ENCODE measurements at regions not wholly inside any gene's neighbourhood (a gene's known extent, or its start where the extent isn't known, plus 50 kb on each side); places are given as distances from the start of the nearest gene placed in this dataset.
"Not testable (repeated sequence)": the region's sequence is repeated elsewhere in the genome, so short reads cannot be mapped to it uniquely, and the experiment has no call there.

DNA sequence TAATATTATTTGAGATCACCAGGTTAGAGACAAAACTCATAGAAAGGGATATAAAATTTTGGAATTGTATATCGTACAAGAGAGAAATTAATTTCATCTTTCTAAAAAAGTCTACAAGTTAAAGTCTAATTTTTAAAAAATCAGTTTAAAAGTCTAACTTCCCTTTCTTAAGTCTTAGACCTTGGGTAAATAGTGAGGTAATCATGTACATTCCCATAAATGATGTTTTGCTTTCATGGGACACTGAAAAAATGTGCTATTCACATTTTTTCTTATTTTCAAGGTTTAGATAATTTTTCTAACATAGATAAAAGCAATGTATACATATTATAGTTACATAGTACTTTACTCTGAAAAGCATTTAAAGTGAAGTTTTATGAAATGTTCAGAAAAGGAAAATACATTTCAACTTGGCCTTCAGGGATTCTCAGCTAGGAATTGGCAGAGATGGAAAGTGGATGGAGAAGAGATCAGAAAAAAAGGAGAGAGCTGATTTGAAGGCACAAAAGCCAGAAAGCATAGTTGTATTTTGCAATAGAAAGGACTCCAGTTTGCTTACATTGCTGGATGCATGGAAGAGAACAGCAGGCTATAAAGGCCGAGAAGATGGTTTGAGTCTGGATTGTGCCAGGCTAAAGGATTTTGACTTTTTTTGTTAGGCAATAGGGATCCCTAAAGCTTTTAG is 194.0 kb downstream of the CASP12 start:
- no peak for DNase-seq (ENCODE audit: low read depth)

- peak; percentile 79 for DNase-seq (ENCODE audit: low read depth)
Observed at GRCh38 chr11:104700609-104701008, 197.7 kb downstream of the CASP12 start.

DNA sequence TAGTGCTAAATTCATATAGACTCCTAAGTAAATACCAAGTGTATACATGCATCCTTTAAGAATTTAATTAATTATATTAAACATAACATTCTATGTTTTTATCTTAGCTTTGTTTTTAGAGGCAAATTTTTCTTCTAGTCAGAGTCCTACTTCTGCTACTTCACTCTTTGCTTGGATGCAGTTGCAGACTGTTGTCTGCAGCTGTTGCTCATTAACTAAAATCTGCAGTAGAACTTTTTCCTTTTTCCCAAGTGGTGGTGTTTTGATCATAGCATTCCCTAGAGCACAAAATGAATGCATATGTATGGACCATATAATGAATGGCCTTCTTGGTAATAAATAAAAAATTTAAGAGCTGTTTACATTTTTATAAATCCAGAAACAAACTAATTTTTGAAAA is 198.3 kb downstream of the CASP12 start:
- no peak for DNase-seq (ENCODE audit: low read depth)

- DNase-seq (ENCODE audit: low read depth): no peak
Observed at GRCh38 chr11:104695065-104695463, 203.2 kb downstream of the CASP12 start.

DNA sequence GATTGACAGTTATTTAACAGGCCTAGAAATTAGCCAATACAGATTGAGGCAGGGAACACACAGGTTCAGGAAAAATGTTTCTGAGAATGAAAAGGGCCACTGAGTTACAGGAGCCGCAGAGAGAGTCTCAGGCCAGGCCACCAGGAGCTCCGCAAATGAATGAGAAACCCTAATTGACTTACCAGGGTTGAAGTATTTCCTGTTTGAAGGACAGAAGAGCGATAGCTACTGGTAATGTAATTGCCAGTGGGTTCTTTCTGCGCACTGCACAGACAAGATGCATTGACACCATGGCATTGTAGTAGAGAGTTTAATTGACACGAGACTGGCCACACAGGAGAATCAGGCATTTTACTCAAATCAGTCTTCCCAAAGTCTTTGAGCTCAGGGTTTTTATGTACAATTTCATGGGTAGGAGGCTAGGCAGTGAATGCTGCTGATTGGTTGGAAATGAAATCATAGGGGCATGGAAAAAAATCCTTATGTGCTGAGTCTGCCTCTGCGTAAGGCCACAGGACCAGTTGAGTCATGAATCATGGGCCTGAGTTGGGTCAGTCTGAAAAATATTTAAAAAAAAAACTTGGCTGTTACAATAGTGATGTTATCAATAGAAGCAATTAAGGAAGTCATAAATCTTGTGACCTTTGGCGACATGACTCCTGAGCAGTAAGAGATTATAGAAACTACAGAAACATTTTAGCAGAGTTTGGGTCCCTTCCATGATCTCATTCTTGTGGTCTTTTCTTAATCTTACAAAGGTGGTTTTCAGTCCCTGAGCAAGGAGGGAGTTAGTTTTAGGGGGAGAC is 203.8 kb downstream of the CASP12 start:
- peak; percentile 69 for DNase-seq (ENCODE audit: low read depth)

DNA sequence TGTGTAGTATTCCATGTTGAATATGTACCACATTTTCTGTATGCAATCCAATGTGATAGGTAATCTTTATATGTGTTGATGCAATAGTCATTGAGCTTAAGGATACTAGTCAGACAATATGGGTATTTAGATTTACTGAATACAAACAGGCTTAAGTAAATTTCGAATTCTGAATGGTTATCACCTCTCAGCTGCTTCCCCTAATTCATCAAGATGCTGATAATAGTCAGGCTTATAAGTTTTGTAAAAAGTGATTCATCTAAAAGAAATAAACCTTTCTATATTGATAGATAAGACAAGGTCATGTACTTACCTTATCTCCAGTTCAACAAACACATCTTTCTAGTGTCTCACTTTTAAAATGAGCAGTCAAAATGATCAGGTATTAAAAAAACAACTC is 205.5 kb downstream of the CASP12 start:
- DNase-seq (ENCODE audit: low read depth): no peak

GRCh38 chr11:104691129-104691528 is 207.1 kb downstream of the CASP12 start:
- no peak for DNase-seq (ENCODE audit: low read depth)

DNA sequence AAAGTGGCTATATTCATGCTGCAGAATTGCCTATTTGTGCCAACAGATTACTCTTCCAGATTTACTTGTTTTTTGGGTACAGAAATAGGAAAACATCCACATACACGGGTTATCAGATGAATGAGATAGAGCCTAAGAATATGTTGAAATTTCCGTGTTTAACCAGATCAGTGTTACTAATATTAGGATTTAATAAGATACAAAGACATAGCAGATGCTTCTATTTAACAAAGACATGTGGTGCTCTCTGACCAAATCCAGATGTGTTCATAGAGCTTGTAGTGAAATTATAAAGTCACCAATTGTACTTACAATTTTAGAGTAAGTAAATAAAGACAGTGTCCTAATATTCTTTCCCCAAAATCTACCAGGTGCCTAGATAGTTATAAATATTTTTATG is 208.0 kb downstream of the CASP12 start:
- no peak for DNase-seq (ENCODE audit: low read depth)

GRCh38 chr11:104688731-104689130 is 209.5 kb downstream of the CASP12 start:
- DNase-seq (ENCODE audit: low read depth): no peak

DNA sequence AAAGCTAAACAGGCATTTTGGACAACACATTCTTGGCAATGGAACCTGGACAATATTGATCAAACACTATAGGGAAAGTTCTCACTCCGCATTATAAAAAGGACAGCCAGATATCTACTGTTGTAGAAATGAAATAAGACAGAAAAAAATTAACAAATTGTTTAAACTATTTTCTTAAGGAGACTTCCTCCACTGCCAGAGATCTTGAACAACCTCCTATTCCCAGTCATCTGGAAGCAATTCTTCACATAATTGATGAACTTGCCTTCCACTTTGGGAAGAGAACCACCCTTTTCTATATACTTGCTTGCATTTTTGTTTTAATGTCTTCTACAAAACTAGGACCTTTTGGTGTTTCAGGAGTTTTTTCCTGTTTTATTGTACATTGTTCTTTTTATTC is 216.1 kb downstream of the CASP12 start:
- no peak for DNase-seq (ENCODE audit: low read depth)

GRCh38 chr11:104679258-104679657 is 219.0 kb downstream of the CASP12 start:
- DNase-seq (ENCODE audit: low read depth): no peak

DNA sequence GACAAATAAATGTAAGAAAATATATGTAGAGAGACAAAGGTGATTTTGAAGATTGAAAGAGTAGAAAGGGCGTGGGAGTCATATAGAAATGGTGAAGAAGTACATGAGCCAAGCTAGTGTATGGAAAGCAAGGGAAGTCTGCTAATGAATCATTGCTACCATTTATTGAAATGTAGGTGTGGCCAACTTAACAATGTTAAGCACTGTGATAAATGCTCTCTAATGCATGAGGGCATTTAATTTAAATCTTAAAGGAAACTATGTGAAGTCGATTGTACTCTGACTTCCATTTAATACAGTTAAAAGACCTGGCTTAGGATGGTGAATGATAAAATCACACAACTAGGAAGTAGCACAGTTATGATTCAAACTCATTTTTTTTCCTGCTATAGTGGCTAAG is 219.9 kb downstream of the CASP12 start:
- no peak for DNase-seq (ENCODE audit: low read depth)

DNA sequence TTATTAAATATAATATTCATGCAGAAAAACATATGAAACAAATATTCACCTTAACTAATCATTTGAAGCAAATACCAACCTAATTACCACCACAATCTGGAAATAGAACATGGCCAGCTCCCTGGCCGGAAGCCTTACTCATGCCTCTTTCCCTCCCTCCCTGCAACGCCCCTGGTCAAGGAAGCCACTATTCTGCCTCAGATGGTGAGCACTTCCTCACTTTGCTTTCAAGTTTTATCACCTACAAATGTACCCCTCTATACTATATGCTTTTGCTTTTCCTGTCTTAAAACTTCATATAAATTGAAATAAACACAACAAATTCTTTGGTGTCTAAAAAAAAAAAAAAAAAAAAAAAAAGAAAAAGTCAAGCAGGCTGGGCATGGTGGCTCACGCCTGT is 221.2 kb downstream of the CASP12 start:
- DNase-seq (ENCODE audit: low read depth): not testable (repeated sequence)

- DNase-seq (ENCODE audit: low read depth): no peak
Observed at GRCh38 chr11:104672897-104673296, 225.4 kb downstream of the CASP12 start.

DNA sequence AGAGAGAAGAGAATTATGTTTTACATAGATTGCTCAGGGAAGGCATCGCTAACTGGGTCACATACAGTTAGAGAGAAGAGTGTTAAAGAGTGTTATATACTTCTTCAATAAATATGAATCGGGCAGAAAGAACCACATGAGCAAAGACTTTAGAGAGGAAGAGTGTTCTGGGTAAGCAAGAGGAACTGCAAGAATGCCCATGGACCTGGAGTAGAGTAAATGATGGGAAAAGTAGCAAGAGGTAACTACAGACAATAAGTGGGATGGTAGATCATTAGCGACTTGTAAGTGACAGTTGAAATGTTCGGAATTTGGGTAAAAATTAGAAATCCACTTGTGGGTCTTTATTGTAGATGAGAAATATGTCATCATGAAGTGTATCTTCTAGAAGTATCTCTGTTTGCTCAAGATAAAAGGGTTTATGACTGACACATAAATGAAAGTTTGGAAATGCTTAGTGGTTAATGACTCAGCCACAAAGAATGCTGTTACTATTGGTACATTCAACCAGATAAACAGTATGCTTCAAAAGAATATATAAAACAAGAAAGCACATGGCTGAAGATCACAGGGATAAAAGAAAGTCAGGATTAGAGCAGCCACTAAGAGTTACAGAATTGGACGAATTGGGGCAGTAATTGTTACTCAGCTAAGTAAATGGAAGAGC is 229.3 kb downstream of the CASP12 start:
- peak; percentile 81 for DNase-seq (ENCODE audit: low read depth)

DNA sequence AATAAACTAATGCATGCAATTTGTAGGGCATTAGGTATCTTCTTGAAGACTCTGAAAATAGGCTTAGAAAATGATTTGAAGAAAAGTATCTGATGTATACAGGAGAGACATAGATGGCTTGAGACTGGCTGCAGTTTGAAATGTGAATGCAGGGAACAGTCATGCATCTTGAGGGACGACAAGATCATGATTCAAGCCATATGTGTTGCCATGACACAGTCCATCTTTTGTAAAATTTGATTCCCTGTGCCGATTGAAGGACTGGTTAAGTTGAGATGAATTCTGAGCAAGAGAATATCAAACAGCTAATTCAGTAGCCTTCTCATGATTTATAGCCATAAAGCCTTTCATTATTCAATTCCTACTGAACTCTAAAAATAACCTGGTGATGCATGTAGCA is 231.6 kb downstream of the CASP12 start:
- no peak for DNase-seq (ENCODE audit: low read depth)

- no peak for DNase-seq (ENCODE audit: low read depth)
Observed at GRCh38 chr11:104665641-104666040, 232.6 kb downstream of the CASP12 start.

GRCh38 chr11:104663190-104664140 is 234.8 kb downstream of the CASP12 start:
- DNase-seq (ENCODE audit: low read depth): no peak

DNA sequence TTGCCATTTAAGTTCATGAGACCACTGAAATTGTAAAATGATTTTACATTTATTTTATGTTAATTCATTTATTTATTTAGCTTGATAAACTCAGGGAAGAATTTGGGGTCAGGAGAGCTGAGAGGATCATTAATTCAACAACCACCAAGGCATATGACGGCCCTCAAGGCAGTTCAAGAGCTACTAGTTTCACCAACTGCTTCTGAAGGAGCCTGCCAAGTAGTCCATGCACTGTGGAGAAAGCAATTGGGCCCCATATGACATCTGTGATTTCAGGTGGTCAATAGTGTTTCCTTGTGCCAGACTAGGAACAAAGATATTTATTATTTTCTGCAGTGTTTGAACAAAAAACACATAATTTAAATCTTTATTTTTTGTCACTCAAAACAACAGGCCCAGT is 236.4 kb downstream of the CASP12 start:
- DNase-seq (ENCODE audit: low read depth): no peak

DNA sequence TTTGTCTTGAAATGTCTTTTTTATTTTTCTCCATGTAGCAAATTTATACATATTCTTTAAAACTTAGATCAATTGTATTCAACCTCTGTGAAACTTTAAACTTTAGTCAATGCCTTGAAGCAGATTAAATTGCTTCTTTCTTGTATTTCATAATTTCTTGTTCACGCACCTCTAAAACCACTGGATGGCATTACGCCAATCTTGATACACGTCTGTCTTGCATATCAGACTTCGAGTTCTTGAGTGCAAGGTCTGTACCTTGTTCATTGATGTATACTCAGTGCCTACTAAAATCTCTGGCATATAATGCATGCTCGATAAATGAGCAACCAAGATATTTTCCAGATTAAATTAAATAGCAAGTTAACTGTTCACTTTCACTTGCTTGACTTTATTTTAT is 236.8 kb downstream of the CASP12 start:
- no peak for DNase-seq (ENCODE audit: low read depth)

DNA sequence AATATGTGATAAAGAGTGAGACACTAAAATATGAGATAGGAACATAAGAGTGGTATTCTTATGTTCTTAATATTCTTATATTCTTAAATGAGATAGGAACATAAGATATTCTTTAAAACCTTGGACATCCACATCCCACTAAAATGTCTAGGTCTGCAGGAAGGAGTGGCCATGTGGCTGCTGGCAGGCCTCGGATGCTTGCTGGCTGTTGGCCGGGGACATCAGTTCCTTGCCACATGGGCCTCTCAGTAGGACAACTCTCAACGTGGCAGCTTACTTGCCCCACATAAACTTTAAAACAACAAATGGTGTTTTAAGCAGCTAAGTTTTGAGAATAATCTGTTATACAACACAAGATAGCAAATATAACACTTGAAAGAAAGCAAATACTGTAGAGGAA is 240.1 kb downstream of the CASP12 start:
- no peak for DNase-seq (ENCODE audit: low read depth)

DNA sequence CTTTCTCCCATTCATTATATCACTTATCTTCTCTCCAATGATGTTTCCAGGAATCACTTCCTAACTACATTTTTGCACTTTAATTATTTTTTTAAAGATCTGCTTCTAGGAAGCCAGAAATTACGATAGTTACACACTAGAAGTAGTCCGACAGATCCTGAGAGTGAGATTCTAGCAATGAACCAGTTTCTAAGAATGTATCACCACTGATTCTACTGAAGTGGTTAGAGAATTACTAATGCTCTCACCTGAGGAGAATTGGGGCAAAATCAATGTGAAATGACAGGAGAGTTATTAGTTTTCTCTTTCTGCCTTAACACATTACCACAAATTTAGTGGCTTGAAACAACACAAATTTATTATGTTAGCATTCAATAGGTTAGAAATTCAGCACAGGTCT is 241.2 kb downstream of the CASP12 start:
- DNase-seq (ENCODE audit: low read depth): no peak

Data from non-pigmented ciliary epithelial cell (primary cell).